ENCODE measurements at regions not wholly inside any gene's neighbourhood (a gene's known extent, or its start where the extent isn't known, plus 50 kb on each side); places are given as distances from the start of the nearest gene placed in this dataset.

DNA sequence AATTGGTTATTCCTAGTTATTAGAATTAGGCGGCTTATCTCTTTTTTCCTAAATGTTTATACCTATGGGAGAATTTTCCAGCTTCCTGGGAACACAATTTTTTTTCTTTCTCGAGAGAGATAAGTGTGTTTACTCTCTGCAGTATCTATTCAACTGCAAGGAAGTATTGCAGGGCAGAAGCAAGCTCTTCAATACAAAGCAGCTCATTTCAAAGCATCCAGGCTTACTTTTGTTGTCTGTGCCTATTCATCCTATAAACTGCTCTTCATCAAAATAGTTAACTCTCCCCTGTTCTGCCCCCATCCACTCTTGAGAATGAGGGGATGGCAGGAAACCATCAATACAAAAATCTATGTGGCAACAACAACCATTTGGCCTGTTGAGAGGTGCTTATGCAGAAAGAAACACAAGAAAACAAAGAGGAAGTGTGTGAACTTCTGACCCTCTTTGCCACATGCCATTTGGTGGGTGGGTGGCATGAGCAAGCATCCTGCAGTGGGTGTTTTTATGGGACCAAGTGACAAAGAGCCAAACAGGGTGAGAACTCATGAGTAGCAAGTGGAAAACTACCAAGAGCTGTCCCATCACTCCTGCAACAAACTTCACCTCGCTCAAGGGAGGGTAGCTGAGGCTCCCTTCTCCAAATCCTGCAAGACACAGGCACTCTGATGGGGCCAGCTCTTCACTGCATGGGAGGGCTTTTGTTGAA lies 50.6 kb upstream of the MRPS6 start:
- TF ChIP-seq, protein P1, sequence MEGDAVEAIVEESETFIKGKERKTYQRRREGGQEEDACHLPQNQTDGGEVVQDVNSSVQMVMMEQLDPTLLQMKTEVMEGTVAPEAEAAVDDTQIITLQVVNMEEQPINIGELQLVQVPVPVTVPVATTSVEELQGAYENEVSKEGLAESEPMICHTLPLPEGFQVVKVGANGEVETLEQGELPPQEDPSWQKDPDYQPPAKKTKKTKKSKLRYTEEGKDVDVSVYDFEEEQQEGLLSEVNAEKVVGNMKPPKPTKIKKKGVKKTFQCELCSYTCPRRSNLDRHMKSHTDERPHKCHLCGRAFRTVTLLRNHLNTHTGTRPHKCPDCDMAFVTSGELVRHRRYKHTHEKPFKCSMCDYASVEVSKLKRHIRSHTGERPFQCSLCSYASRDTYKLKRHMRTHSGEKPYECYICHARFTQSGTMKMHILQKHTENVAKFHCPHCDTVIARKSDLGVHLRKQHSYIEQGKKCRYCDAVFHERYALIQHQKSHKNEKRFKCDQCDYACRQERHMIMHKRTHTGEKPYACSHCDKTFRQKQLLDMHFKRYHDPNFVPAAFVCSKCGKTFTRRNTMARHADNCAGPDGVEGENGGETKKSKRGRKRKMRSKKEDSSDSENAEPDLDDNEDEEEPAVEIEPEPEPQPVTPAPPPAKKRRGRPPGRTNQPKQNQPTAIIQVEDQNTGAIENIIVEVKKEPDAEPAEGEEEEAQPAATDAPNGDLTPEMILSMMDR (IDR thresholded peaks at IDR 0.05): no peak
- TF ChIP-seq POLR2A (IDR thresholded peaks at IDR 0.05): no peak

Measured in thyroid gland (tissue), 4 donors.